ENCODE measurements at regions not wholly inside any gene's neighbourhood (a gene's known extent, or its start where the extent isn't known, plus 50 kb on each side); places are given as distances from the start of the nearest gene placed in this dataset.

DNA sequence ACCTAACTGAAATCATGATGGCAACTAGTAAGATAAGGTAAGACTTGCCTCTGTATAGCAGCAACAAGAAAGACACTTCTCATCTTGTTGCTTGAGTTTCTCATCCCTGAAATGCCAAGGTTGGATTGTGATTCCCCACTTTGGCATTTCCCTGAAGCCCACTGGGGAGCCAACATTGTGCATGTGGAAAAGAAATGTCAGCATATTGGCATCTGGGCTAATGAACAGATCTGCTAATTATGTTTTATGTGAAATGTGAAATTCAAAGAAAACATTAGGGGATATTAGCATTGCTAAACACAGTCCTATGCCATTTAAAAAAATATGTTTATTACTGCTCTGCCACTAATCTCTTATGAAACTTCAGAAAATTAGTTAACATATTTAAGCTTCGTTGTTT lies 126.3 kb upstream of the PCSK2 start:
- no peaks in the 10 kb centered on the region for H3K79me2 ChIP-seq (ENCODE audit: control insufficient read depth, insufficient read depth, low read length)
- intact Hi-C loops (cut with micrococcal nuclease) = no loop called here

More for the DNA sequence above, 126.3 kb upstream of the PCSK2 start:
- H3K27ac ChIP-seq (ENCODE audit: insufficient read depth, low read depth, low read length) = no peak overlapping the region
- TF ChIP-seq EZH2 (IDR thresholded peaks at IDR 0.05; ENCODE audit: borderline replicate concordance, low read depth, low read length, severe bottlenecking) = no peak
- TF ChIP-seq, protein P1, sequence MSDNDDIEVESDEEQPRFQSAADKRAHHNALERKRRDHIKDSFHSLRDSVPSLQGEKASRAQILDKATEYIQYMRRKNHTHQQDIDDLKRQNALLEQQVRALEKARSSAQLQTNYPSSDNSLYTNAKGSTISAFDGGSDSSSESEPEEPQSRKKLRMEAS (IDR thresholded peaks at IDR 0.05; ENCODE audit: insufficient read depth, insufficient read length) = no peak
- TF ChIP-seq, protein P2, sequence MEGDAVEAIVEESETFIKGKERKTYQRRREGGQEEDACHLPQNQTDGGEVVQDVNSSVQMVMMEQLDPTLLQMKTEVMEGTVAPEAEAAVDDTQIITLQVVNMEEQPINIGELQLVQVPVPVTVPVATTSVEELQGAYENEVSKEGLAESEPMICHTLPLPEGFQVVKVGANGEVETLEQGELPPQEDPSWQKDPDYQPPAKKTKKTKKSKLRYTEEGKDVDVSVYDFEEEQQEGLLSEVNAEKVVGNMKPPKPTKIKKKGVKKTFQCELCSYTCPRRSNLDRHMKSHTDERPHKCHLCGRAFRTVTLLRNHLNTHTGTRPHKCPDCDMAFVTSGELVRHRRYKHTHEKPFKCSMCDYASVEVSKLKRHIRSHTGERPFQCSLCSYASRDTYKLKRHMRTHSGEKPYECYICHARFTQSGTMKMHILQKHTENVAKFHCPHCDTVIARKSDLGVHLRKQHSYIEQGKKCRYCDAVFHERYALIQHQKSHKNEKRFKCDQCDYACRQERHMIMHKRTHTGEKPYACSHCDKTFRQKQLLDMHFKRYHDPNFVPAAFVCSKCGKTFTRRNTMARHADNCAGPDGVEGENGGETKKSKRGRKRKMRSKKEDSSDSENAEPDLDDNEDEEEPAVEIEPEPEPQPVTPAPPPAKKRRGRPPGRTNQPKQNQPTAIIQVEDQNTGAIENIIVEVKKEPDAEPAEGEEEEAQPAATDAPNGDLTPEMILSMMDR (IDR thresholded peaks at IDR 0.05; ENCODE audit: extremely low read depth in 1 of 2, insufficient read depth in 1 of 2, low read depth in 1 of 2, low read length in 2 of 2) = no peak
- TF ChIP-seq POLR2A (IDR thresholded peaks at IDR 0.05; ENCODE audit: low read depth, low read length) = no peak
- no peak for TF ChIP-seq POLR2AphosphoS5 (IDR thresholded peaks at IDR 0.05; ENCODE audit: insufficient read depth, low read depth, low read length)
- no peak for TF ChIP-seq GATA2 (IDR thresholded peaks at IDR 0.05; ENCODE audit: insufficient read depth, insufficient read length, low read depth, low read length)
- no peak for TF ChIP-seq MYC (IDR thresholded peaks at IDR 0.05; ENCODE audit: low read depth, low read length)
- no peak for TF ChIP-seq FOS (IDR thresholded peaks at IDR 0.05; ENCODE audit: borderline replicate concordance, insufficient read depth, low read length)
- TF ChIP-seq JUN (IDR thresholded peaks at IDR 0.05; ENCODE audit: borderline replicate concordance, insufficient read depth, insufficient read length, low read depth) = no peak
- dilution Hi-C loops (cut with MboI; ENCODE audit: extremely low pct_ligation_motif_present, low sequenced_read_pairs) = no loop called here
- H3K4me3 ChIP-seq (replicated peaks in 1 of 3; ENCODE audit: insufficient read depth in 1 of 3, low read depth in 1 of 3, low read length in 3 of 3) = no peak overlapping the region
- BruUV-seq (replicated peaks) = no TSS peak
- H3K36me3 ChIP-seq (ENCODE audit: control insufficient read depth in 2 of 2, extremely low read depth in 1 of 2, insufficient read depth in 2 of 2, low read length in 2 of 2) = no peaks in the 10 kb centered on the region
- no peak overlapping the region for H2AFZ ChIP-seq (ENCODE audit: low read depth, low read length)
- H4K20me1 ChIP-seq (replicated peaks; ENCODE audit: control insufficient read depth, extremely low read depth, insufficient read depth, low read length) = no peaks in the 10 kb centered on the region
- no peaks in the 10 kb centered on the region for H3K27me3 ChIP-seq (ENCODE audit: control insufficient read depth in 2 of 2, insufficient read depth in 2 of 2, low read length in 2 of 2)
- H3K9me3 ChIP-seq (replicated peaks; ENCODE audit: control insufficient read depth, insufficient read depth, low read length) = no peaks in the 10 kb centered on the region
- H3K4me2 ChIP-seq (ENCODE audit: insufficient read depth, low read length) = no peak overlapping the region
- no peak for FAIRE-seq
- POLR2A ChIA-PET = no interaction called here
- CTCF ChIA-PET = no interaction called here
- no peaks in the 10 kb centered on the region for H3K9me1 ChIP-seq (replicated peaks; ENCODE audit: control insufficient read depth, extremely low read depth, insufficient read depth, low read length)
- H3K9ac ChIP-seq (replicated peaks; ENCODE audit: extremely low read depth, insufficient read depth, low read length) = no peak overlapping the region
- DNase-seq (ENCODE audit: low read depth, low spot score) = no peak
- H3K4me1 ChIP-seq (ENCODE audit: control insufficient read depth, extremely low read depth, insufficient read depth, low read length) = no peaks in the 10 kb centered on the region
